Spleen (tissue), 7 donors: ENCODE measurements at regions not wholly inside any gene's neighbourhood (a gene's known extent, or its start where the extent isn't known, plus 50 kb on each side); places are given as distances from the start of the nearest gene placed in this dataset.

Experiments used
- CTCF ChIP-seq, 11 experiments: fragments of 200-600 bp in 7 of 11; fragments of 450-650 bp in 4 of 11; sonication (generic) in 4 of 11; IDR thresholded peaks in 8 of 11; conservative IDR thresholded peaks in 3 of 11; 1 replicate in 7 of 11; 2 replicates in 4 of 11; pipeline versions ENCODE4 v1.4.0 to v1.8.0; 2016 to 2021; ENCODE audit warnings: antibody characterized with exemption in 11 of 11, inconsistent platforms in 4 of 11, mild to moderate bottlenecking in 1 of 11
- POLR2A ChIP-seq, 3 donors: fragments of 450-650 bp; IDR thresholded peaks; one replicate each; pipeline ENCODE4 v1.5.1; 2017; ENCODE audit warnings: antibody characterized with exemption in 3 of 3, mild to moderate bottlenecking in 1 of 3
- POLR2AphosphoS5 ChIP-seq, 3 donors: sonication (generic); formaldehyde crosslinking; IDR thresholded peaks; one replicate each; pipeline ENCODE4 v1.5.1; 2017; ENCODE audit warnings: antibody characterized with exemption in 3 of 3
- donor health status: DM: no; HTN: no; CAD: no; lungs with moderate emphysema.
- donor health status: DM: no; HTN: no; CAD: no.
- donor health status: DM: no; HTN: no; CAD: no.

GRCh38 chr13:61466280-61466679 is 50.6 kb upstream of the PCDH20 start:
- TF ChIP-seq CTCF (IDR thresholded peaks at IDR 0.05 in 8 of 11, conservative IDR thresholded peaks at IDR 0.05 in 3 of 11) = no peak
- TF ChIP-seq POLR2A (IDR thresholded peaks at IDR 0.05) = no peak
- TF ChIP-seq POLR2AphosphoS5 (IDR thresholded peaks at IDR 0.05) = no peak
